T-helper 17 cell (primary cell): ENCODE measurements at regions not wholly inside any gene's neighbourhood (a gene's known extent, or its start where the extent isn't known, plus 50 kb on each side); places are given as distances from the start of the nearest gene placed in this dataset.
A peak's percentile ranks its signal among the peaks of the same experiment; 100 is the strongest.

Experiments used
- ATAC-seq: fragments of 150-1000 bp; cut with Tn5 transposase; 2 replicates; pipeline ENCODE4 v1.10.0; 2021; ENCODE audit warnings: mild to moderate bottlenecking, moderate library complexity
- DNase-seq, 3 donors: peaks; one replicate each; pipeline versions ENCODE4 v3.0.0 to v3.0.0-alpha.2; 2020 to 2021
- H3K9me3 ChIP-seq: one replicate; pipeline ENCODE4 v1.7.0; 2013; ENCODE audit warnings: low read length, mild to moderate bottlenecking; ENCODE audit not compliant: control insufficient read depth, poor library complexity, severe bottlenecking
- H3K27ac Mint-ChIP-seq: one replicate; pipeline ENCODE4 v1.8.0; 2022; ENCODE audit warnings: mild to moderate bottlenecking, moderate library complexity, mixed read lengths
- H3K27me3 Mint-ChIP-seq: one replicate; pipeline ENCODE4 v1.8.0; 2022; ENCODE audit warnings: mixed read lengths
- H3K36me3 Mint-ChIP-seq: one replicate; pipeline ENCODE4 v1.8.0; 2022; ENCODE audit warnings: low read depth, mixed read lengths
- H3K4me1 Mint-ChIP-seq: one replicate; pipeline ENCODE4 v1.8.0; 2022; ENCODE audit warnings: mild to moderate bottlenecking, mixed read lengths
- H3K4me3 Mint-ChIP-seq: one replicate; pipeline ENCODE4 v1.8.0; 2022; ENCODE audit warnings: mild to moderate bottlenecking, moderate library complexity, mixed read lengths

DNA sequence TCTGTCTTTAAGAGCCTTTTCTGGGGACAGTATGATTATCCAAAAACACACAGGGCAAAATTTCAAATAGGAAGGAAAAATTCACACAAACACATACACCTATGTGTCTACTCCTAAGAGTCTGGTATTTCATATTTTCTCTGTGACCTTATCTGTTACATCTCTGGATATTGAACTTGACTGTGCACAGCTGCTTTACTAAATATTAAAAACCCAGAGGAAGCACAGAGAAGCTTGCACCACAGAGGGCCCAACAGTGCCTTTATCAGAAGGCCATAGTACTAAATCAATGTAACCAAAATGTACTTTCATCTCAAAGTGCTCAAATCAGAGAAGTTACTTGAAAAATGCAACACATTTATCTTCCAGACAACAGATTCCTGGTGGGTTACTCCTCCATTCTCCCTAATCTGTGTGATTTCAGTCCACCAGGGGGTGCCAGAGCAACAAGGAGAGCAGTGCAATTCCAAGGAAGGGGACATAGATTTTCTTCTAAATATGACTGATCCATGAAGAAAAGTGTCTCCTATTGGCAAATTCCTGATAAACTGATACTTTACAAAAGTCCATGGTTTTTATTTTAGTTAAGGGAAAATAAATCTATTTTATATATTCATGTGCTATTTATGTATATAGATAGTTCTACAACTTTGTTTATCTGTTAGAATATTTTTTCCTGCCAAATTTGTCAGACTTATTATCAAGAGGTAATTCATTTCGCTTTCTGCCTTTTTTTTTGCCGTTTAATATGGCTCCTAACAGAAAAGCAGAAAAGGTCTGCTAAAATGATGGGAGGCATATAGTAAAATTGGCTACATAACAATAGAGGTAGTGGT is 617.6 kb downstream of the LRFN5 start:
- Mint-ChIP-seq H3K27me3 (no peaks in the 10 kb centered on the region), H3K36me3 (no peaks in the 10 kb centered on the region), H3K27ac (no peak overlapping the region), H3K4me3 (no peak overlapping the region), H3K4me1 (peaks cover 4% of the 10 kb centered on the region)
- DNase-seq: no peak
- ATAC-seq: no peak
- no peaks in the 10 kb centered on the region for H3K9me3 ChIP-seq

DNA sequence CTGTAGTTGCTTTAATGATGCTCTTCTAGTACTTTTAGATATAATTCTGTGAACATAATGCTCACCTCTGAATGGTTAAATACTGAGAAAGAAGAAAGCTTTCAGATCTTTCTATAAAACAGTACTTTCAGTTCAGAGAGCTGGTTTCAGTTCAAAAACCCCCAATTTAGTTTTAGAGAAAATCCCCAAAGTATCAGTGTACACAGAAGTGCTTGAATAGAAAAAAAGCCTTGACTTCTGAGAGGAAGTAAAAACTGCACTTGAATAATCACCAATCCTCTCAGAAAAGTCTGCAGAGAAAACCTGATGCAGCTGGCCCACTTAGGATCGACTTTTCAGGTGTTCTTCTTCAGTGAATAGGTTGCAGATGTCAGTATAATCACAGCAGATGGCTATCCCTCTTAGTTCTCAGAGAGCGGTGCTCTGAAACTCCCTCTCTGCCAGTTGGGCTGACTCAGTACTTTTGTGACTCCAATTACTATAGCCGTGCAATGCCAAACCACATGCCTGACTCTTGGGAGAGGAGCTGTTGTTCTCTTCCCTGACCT is 616.3 kb downstream of the LRFN5 start:
- H3K9me3 ChIP-seq: no peaks in the 10 kb centered on the region
- Mint-ChIP-seq H3K4me3 (no peak overlapping the region), H3K27ac (no peak overlapping the region), H3K27me3 (no peaks in the 10 kb centered on the region), H3K36me3 (no peaks in the 10 kb centered on the region), H3K4me1 (peaks cover 4% of the 10 kb centered on the region)
- no peak for DNase-seq
- peak; percentile 33 for ATAC-seq

DNA sequence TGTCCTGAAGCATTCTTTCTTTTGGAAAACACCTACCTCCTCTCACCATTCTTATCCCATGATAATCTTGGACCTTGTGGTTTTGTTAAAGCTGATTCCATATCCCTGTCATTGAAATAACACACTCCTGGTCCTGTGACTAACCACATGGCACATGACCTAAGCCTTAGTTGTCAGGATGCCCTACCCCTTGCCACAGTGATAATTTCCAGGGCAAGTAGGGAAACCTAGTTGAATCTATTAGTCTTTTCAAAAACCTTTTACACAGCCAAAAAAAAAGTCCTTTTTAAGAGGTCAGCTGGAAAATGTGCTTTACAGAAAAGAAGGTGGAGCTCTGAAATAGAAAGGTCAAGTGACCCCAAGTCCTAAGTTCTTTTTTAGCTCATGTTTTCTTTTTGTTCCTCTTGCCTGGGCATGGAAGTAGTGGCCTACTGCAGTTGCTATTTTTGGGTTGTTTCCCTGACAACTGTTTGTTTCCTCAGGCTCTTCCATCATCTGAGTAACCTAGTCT is 608.4 kb downstream of the LRFN5 start:
- no peak overlapping the region for H3K27ac Mint-ChIP-seq
- DNase-seq (no peak), ATAC-seq (no peak)
- no peak overlapping the region for H3K4me3 Mint-ChIP-seq
- no peaks in the 10 kb centered on the region for H3K36me3 Mint-ChIP-seq
- H3K4me1 Mint-ChIP-seq: no peaks in the 10 kb centered on the region
- H3K27me3 Mint-ChIP-seq: no peaks in the 10 kb centered on the region
- no peaks in the 10 kb centered on the region for H3K9me3 ChIP-seq

DNA sequence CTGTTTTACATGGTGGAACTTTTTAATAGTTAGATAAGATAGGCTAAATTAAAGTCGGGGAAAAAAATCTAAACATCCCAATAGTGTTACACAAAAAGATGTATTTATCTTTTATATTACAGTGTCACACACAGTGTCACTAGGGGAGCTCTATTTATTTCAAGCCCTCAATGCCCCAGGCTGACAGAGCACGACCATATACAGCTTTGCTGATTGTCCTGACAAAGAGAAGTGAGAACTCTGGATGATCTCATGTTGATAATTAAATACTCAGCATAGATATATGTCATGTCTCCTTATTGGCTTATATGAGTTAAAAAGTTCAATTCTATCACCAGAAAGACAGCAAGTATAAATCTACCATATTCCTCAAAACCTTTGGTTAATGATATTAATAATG is 594.3 kb downstream of the LRFN5 start:
- Mint-ChIP-seq H3K4me1 (no peaks in the 10 kb centered on the region), H3K36me3 (no peaks in the 10 kb centered on the region), H3K27ac (no peak overlapping the region), H3K4me3 (no peak overlapping the region), H3K27me3 (no peaks in the 10 kb centered on the region)
- H3K9me3 ChIP-seq: no peaks in the 10 kb centered on the region
- no peak for DNase-seq
- no peak for ATAC-seq

DNA sequence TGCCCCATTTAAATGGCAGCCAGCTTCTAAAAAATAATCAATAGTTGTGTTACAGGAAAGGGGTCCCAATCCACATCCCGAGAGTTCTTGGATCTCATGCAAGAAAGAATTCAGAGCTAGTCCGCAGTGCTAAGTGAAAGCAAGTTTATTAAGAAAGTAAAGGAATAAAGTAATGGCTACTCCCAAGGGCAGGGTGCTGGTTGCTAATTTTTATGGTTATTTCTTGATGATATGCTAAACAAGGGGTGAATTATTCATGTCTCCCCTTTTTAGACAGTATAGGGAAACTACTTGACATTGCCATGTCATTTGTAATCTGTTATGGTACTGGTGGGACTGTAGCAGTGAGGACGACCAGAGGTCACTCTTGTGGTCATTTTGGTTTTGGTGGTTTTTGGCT is 591.3 kb downstream of the LRFN5 start:
- DNase-seq (no peak), ATAC-seq (no peak)
- no peaks in the 10 kb centered on the region for H3K9me3 ChIP-seq
- Mint-ChIP-seq H3K27me3 (no peaks in the 10 kb centered on the region), H3K4me3 (no peak overlapping the region), H3K4me1 (no peaks in the 10 kb centered on the region), H3K27ac (no peak overlapping the region), H3K36me3 (no peaks in the 10 kb centered on the region)

DNA sequence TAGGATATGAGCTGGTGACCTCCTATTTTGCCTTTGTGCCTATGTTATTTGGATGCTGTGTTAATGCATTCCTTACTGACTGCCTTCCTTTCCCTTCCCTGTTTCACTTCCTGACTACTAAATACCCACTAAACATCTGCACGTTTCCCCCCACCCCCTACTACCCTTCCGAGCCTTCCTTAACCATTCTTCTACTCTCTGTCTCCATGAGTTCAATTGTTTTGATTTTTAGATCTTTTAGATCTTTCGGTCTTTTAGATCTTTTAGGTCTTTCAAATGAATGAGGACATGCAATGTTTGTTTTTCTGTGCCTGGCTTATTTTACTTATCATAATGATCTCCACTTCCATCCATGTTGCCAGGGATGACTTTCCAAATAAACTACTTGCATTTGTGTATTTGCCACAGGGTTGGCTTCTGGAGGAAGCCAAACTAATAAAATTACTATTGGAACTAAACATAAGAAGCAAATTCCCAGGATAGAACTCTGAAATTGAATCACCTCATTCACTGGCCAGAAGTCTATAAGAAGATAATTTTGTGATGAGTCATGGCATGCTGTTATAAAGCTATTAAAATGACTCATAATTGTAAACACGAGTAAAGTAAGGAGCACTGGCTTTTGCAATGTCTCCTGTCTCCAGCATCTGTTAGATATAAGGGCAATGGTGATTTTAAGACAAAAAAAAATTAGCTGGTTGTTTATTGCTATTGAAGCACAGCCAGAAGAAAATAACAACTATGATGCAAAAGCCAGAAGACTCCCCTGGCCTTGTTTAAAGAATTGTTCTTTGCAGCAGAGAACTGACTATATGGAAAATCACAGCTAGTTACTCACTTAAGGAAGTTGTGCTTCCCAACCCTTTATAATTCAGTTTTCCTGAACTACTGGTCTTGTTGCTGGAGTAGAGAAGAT is 586.3 kb downstream of the LRFN5 start:
- DNase-seq (no peak), ATAC-seq (no peak)
- Mint-ChIP-seq H3K36me3 (no peaks in the 10 kb centered on the region), H3K27me3 (no peaks in the 10 kb centered on the region), H3K4me1 (no peaks in the 10 kb centered on the region), H3K27ac (no peak overlapping the region), H3K4me3 (no peak overlapping the region)
- H3K9me3 ChIP-seq: no peaks in the 10 kb centered on the region

DNA sequence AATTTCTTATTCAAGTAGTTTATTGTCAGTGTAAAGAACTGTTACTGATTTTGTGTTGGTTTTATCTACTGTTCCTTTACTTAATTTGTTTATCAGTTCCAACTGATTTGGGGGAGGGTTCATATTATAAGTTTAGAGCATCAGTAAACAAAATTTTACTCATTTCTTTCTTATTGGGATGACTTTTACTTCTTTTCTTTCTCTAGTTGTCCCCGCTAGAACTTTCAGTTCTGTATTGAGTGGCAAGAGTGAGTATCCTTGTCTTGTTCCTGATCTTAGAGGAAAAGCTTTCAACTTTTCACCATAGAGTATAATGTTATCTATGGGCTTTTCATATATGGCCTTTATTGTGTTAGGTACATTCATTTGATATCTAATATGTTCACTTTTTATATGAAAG is 584.1 kb downstream of the LRFN5 start:
- H3K27ac Mint-ChIP-seq: no peak overlapping the region
- H3K36me3 Mint-ChIP-seq: no peaks in the 10 kb centered on the region
- H3K4me1 Mint-ChIP-seq: no peaks in the 10 kb centered on the region
- H3K4me3 Mint-ChIP-seq: no peak overlapping the region
- H3K9me3 ChIP-seq: no peaks in the 10 kb centered on the region
- ATAC-seq: no peak
- no peaks in the 10 kb centered on the region for H3K27me3 Mint-ChIP-seq
- no peak for DNase-seq

DNA sequence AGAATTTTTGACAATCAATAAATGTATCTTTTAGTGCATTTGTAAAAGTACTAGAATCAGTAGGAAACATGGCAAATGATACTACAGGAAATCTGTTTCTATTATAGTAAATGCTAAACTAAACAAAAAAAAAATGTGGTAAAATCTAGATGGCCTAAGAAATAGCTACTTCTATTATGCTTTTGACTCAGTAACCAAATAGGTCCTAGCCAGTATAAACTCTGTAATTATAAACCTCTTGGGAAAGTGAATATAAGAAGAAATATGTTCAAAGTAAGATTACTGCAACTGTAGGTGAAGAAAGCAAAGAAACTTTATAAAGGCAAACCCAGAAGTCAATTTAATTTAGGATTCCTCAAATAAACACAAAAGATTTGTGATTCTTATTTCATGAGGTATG is 581.2 kb downstream of the LRFN5 start:
- no peak overlapping the region for H3K27ac Mint-ChIP-seq
- H3K36me3 Mint-ChIP-seq: no peaks in the 10 kb centered on the region
- no peak for DNase-seq
- H3K9me3 ChIP-seq: no peaks in the 10 kb centered on the region
- ATAC-seq: no peak
- no peak overlapping the region for H3K4me3 Mint-ChIP-seq
- H3K4me1 Mint-ChIP-seq: no peaks in the 10 kb centered on the region
- H3K27me3 Mint-ChIP-seq: no peaks in the 10 kb centered on the region

DNA sequence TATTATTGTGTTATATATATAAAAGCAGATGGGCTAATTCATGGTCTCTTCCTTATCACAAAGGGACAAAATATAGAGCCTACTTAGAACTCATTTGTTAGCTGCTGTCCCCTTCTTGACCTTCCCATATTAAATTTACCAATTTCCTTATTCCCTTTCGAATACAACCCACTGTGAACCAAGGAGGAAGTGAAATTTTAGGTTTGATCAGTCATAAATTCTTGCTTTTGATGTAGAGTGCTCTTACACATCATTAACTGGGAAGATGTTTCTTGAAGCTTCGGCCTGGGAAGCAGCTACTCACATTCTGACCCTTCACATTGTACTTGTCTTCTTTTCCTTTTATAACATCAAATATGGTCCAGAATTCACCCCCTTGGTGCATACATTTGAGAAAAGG is 579.0 kb downstream of the LRFN5 start:
- no peaks in the 10 kb centered on the region for H3K9me3 ChIP-seq
- no peak for DNase-seq
- Mint-ChIP-seq H3K27me3 (no peaks in the 10 kb centered on the region), H3K4me1 (no peaks in the 10 kb centered on the region), H3K4me3 (no peak overlapping the region), H3K36me3 (no peaks in the 10 kb centered on the region), H3K27ac (no peak overlapping the region)
- no peak for ATAC-seq

DNA sequence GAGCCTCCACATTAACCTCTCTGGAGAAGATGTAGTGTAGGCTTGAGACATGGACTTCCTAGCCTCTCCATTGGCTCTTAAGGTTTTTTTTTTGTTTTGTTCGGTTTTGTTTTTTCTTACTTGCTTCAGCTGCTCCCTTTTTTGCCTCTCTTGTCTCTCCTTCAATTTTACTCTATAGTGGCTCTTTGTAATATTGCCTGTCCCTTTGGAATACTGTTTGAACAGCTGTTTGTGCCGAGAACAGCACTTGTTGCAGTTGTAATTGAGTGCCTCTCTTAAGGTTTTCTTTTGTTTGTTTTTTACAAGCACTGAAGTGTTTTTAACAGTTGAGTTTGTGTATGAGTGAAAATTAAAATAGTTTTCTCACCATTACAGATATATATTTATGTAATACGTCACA is 567.7 kb downstream of the LRFN5 start:
- no peaks in the 10 kb centered on the region for H3K9me3 ChIP-seq
- Mint-ChIP-seq H3K27me3 (no peaks in the 10 kb centered on the region), H3K4me3 (no peak overlapping the region), H3K27ac (no peak overlapping the region), H3K36me3 (no peaks in the 10 kb centered on the region), H3K4me1 (no peaks in the 10 kb centered on the region)
- ATAC-seq (no peak), DNase-seq (no peak)

DNA sequence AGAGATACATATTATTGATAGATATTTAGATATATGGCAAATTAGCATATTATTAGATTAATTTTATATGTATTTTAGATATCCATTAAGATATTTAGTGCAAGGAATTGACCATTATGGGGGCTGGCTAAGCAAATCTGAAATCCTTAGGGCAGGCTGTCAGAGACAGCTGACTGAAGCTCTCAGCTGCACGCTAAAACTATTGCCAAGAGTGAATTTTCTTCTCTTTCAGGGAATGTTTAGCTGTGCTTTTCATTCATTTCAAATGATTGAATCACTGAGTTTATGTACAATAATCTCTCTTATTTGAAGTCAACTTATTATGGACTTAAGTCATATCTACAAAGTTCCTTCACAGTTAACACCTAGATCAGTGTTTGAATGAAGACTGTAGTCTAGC is 566.5 kb downstream of the LRFN5 start:
- no peaks in the 10 kb centered on the region for H3K36me3 Mint-ChIP-seq

DNA sequence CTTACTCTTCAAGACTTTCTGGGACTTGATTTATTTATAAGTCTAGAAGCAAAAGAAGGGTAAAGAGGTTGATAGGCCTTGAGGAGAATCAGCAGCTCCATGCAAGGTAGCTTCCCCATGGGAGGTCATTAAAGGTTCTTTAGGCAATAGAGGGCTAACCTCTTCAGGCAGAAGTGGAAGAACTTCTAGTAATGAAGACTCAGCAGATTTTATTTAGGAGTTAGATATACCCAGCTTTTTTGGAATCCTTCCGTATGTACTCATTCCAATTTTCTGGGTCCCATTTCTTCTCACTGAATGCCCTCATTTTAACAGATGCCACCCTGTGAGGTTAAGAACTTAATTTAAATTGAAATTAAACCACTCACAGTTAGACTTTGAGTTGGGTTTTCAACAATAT is 565.6 kb downstream of the LRFN5 start:
- Mint-ChIP-seq H3K36me3 (no peaks in the 10 kb centered on the region), H3K4me3 (no peak overlapping the region)

More for the DNA sequence above, 566.5 kb downstream of the LRFN5 start:
- no peaks in the 10 kb centered on the region for H3K27me3 Mint-ChIP-seq
- no peaks in the 10 kb centered on the region for H3K4me1 Mint-ChIP-seq
- H3K27ac Mint-ChIP-seq: no peak overlapping the region
- no peak for DNase-seq
- H3K9me3 ChIP-seq: no peaks in the 10 kb centered on the region
- no peak overlapping the region for H3K4me3 Mint-ChIP-seq
- no peak for ATAC-seq

DNA sequence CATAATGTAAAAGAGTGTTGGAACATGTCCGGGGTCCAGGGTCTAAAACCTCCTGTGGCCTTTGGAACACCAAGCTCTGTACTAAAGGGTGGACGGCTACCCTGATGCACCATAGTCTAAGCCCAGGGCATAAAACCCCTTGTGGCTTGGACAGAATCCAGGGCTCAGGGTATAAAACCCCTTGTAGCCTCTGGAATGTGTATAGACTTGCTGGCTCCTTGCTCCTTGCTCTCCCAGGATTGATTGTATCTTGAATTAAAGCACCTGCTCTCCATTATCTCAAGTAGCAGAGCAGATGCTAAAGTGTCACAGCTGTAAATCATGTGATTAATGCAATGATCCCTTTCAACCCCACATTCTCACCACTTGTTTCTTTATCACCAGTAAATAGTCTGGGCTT is 556.5 kb downstream of the LRFN5 start:
- no peaks in the 10 kb centered on the region for H3K9me3 ChIP-seq
- H3K4me3 Mint-ChIP-seq: no peak overlapping the region
- no peaks in the 10 kb centered on the region for H3K36me3 Mint-ChIP-seq
- DNase-seq: no peak
- H3K27ac Mint-ChIP-seq: no peak overlapping the region
- H3K4me1 Mint-ChIP-seq: no peaks in the 10 kb centered on the region
- H3K27me3 Mint-ChIP-seq: no peaks in the 10 kb centered on the region
- ATAC-seq: no peak

More for the DNA sequence above, 565.6 kb downstream of the LRFN5 start:
- DNase-seq (no peak), ATAC-seq (no peak)
- H3K9me3 ChIP-seq: no peaks in the 10 kb centered on the region
- H3K4me1 Mint-ChIP-seq: no peaks in the 10 kb centered on the region
- no peaks in the 10 kb centered on the region for H3K27me3 Mint-ChIP-seq
- no peak overlapping the region for H3K27ac Mint-ChIP-seq
